Heart right ventricle (tissue), 16 donors: ENCODE measurements at regions not wholly inside any gene's neighbourhood (a gene's known extent, or its start where the extent isn't known, plus 50 kb on each side); places are given as distances from the start of the nearest gene placed in this dataset.
"Not testable (repeated sequence)": the region's sequence is repeated elsewhere in the genome, so short reads cannot be mapped to it uniquely, and the experiment has no call there.

Experiments
- ATAC-seq, 8 donors: fragments of 200-7000 bp; cut with Tn5 transposase; one replicate each; pipeline ENCODE4 v1.9.1; 2020; ENCODE audit warnings: mild to moderate bottlenecking in 8 of 8, moderate library complexity in 8 of 8, moderate number of reproducible peaks in 1 of 8
- DNase-seq, 2 donors: peaks; one replicate each; pipeline ENCODE4 v3.0.0-alpha.2; 2020
- H3K27ac ChIP-seq, 10 donors: fragments of 200-600 bp; sonication (generic) in 2 of 10; one replicate each; pipeline versions ENCODE4 v1.5.0 to v1.8.0; 2020 to 2022; ENCODE audit warnings: mild to moderate bottlenecking in 3 of 10
- H3K27me3 ChIP-seq, 7 donors: fragments of 200-600 bp; one replicate each; pipeline ENCODE4 v1.8.0; 2021 to 2022; ENCODE audit warnings: mild to moderate bottlenecking in 2 of 7
- H3K36me3 ChIP-seq, 9 donors: fragments of 200-600 bp; sonication (generic) in 1 of 9; one replicate each; pipeline versions ENCODE4 v1.5.0 to v1.8.0; 2020 to 2022; ENCODE audit warnings: mild to moderate bottlenecking in 2 of 9
- H3K4me1 ChIP-seq, 9 donors: fragments of 200-600 bp; sonication (generic) in 1 of 9; one replicate each; pipeline versions ENCODE4 v1.5.0 to v1.8.0; 2020 to 2022; ENCODE audit warnings: mild to moderate bottlenecking in 4 of 9
- H3K4me3 ChIP-seq, 10 donors: fragments of 200-600 bp; sonication (generic) in 2 of 10; one replicate each; pipeline versions ENCODE4 v1.5.0 to v1.8.0; 2020 to 2022; ENCODE audit warnings: mild to moderate bottlenecking in 7 of 10, moderate library complexity in 2 of 10
- H3K9me3 ChIP-seq, 11 donors: fragments of 200-600 bp in 10 of 11; sonication (generic) in 2 of 11; one replicate each; pipeline versions ENCODE4 v1.5.0 to v1.8.0; 2013 to 2022; ENCODE audit warnings: mild to moderate bottlenecking in 2 of 11, control low read depth in 1 of 11, moderate library complexity in 1 of 11
- WGBS, 2 donors: extraction: QIAGEN DNeasy Blood & Tissue Kit; methylation state at CpG; one replicate each; pipeline ENCODE4 v1.1.7; 2013; ENCODE audit warnings: inconsistent platforms in 1 of 2; 5-methylcytosine and 5-hydroxymethylcytosine counted together
- intact Hi-C, 10 donors: fragments of 100-400 bp; cut with DNase I; formaldehyde crosslinking; loops; one replicate each; pipeline versions ENCODE4 v1.11.1 to v1.14.2; 2022
- TF ChIP-seq, protein P1 (sequence below), 9 donors: fragments of 200-600 bp; sonication (generic) in 2 of 9; IDR thresholded peaks; one replicate each; pipeline versions ENCODE4 v1.5.0 to v1.8.0; 2021 to 2022; ENCODE audit warnings: antibody characterized with exemption in 9 of 9, mild to moderate bottlenecking in 5 of 9, moderate library complexity in 1 of 9
- donor health status: Arrhythmogenic right ventricular cardiomyopathy.
- donor health status: ischemic (EF 13 %, LVEDD 7.1; RV severe dilation, severe dysfunction).
- donor health status: healthy with polysubstance abuse.
- donor health status: DM: no; HTN: yes; CAD: no.
- donor health status: DM: no; HTN: no; CAD: no.
- donor health status: ischemic (EF 25% LVEDD 6.9; RV normal size, moderate dysfunction).
- donor health status: ischemic (EF 25% LVEDD 5.7; RV mildly dilated, moderate dysfunction).
- donor health status: healthy.
- donor health status: DM: yes; HTN: yes; CAD: no.
- donor health status: Ischemic cardiomyopathy.
- donor health status: ischemic (EF 35%, LVEDD 5.7; RV mildly dilated, moderate dysfunction).
- donor health status: nonischemic (EF 11% LVEDD 7.7; RV severe dilation, severe dysfunction).
- donor health status: DM: yes; HTN: yes; CAD: no.
- donor health status: PGD.
- donor health status: ischemic (EF 29% LVEDD 5.4; RV normal size, mild dysfunction).
- donor health status: nonischemic (EF 23%, LVEDD 6.1; RV moderate dilation, normal function).

DNA sequence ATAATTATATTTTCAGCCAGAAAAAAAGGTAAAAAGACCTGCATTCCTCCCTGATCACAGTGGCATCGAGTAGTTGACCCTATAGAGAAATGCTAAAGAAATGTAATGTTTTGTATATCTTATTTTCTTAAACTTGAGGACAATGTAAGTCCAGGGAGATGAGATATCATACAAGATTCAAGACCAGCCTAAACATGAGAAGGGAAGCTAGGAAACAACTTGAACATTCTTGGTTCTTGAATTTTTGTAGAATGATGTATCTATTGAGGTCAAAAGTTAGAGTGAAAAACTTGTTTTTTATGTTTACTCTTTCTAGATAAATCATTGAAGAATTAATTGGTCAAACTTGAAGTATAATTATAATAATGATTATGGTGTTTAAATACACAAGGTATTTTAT is 497.7 kb upstream of the TBL1XR1 start:
- H3K4me3 ChIP-seq = no peak overlapping the region
- TF ChIP-seq, protein P1, sequence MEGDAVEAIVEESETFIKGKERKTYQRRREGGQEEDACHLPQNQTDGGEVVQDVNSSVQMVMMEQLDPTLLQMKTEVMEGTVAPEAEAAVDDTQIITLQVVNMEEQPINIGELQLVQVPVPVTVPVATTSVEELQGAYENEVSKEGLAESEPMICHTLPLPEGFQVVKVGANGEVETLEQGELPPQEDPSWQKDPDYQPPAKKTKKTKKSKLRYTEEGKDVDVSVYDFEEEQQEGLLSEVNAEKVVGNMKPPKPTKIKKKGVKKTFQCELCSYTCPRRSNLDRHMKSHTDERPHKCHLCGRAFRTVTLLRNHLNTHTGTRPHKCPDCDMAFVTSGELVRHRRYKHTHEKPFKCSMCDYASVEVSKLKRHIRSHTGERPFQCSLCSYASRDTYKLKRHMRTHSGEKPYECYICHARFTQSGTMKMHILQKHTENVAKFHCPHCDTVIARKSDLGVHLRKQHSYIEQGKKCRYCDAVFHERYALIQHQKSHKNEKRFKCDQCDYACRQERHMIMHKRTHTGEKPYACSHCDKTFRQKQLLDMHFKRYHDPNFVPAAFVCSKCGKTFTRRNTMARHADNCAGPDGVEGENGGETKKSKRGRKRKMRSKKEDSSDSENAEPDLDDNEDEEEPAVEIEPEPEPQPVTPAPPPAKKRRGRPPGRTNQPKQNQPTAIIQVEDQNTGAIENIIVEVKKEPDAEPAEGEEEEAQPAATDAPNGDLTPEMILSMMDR (IDR thresholded peaks at IDR 0.05) = no peak
- DNase-seq (no peak), ATAC-seq (no peak)
- no peaks in the 10 kb centered on the region for H3K36me3 ChIP-seq
- intact Hi-C loops = no loop called here
- H3K4me1 ChIP-seq = peaks cover 0 to 19% (median 12%) of the 10 kb centered on the region in 9 donors
- H3K9me3 ChIP-seq = no peaks in the 10 kb centered on the region
- no peaks in the 10 kb centered on the region for H3K27me3 ChIP-seq
- H3K27ac ChIP-seq = peak overlapping the region in 2 of 10 donors; percentile 43 to 45
- 76 to 77% methylated on average over 1 of the region's 1 CpG for WGBS, 2 donors

DNA sequence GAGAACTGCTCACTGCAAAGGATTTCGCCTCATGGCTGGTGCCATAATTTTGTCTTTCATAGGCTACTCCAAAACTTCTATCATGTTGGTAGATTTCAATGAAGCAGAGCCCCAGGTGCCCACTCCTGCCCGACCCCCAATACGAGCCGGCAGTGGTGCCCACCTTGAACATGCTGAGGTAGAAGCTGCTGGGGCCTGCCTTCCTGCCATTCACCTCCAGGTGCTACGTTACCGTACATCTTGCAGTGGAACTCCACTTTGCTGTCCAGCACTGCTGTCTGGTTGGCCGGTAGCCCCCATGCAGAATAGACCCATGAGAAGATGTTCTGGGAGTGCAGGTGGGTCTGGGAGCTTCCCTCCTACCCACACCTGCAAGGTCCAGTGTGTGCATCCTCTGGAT is 502.8 kb upstream of the TBL1XR1 start:
- Histone ChIP-seq H3K27ac (no peak overlapping the region), H3K36me3 (no peaks in the 10 kb centered on the region), H3K4me1 (peaks cover 0 to 7% (median 0%) of the 10 kb centered on the region in 9 donors), H3K4me3 (no peak overlapping the region), H3K27me3 (no peaks in the 10 kb centered on the region), H3K9me3 (no peaks in the 10 kb centered on the region)
- DNase-seq (no peak), ATAC-seq (no peak)
- TF ChIP-seq, protein P1 (IDR thresholded peaks at IDR 0.05) = no peak
- intact Hi-C loops = no loop called here
- WGBS, 2 donors = 89 to 91% methylated on average over 7 of the region's 7 CpGs

DNA sequence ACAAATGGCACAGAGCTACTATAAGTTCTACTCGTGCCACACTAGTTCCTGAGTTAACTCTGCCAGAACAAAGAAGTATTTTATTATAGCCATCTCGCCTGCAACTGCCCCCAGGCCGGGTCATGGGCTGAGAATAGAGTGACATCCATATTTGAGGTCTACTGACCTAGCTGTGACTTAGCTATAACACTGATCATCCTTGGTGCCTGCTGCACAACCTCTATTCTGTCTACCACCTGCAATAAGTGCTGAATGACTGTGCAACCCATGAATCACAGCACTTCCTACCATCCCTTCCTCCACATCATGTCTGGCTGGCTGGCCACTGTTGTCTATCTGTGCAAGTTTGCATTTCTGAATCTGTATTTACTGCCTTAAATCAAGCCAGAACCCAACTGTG is 506.5 kb upstream of the TBL1XR1 start:
- H3K4me1 ChIP-seq = peaks cover 0 to 33% (median 13%) of the 10 kb centered on the region in 9 donors
- no peak overlapping the region for H3K27ac ChIP-seq
- TF ChIP-seq, protein P1 (IDR thresholded peaks at IDR 0.05) = no peak
- no peaks in the 10 kb centered on the region for H3K9me3 ChIP-seq
- H3K4me3 ChIP-seq = no peak overlapping the region
- H3K36me3 ChIP-seq = no peaks in the 10 kb centered on the region
- WGBS, 2 donors = 90 to 93% methylated on average over 3 of the region's 3 CpGs
- no peak for ATAC-seq
- intact Hi-C loops = no loop called here
- DNase-seq = no peak
- no peaks in the 10 kb centered on the region for H3K27me3 ChIP-seq

DNA sequence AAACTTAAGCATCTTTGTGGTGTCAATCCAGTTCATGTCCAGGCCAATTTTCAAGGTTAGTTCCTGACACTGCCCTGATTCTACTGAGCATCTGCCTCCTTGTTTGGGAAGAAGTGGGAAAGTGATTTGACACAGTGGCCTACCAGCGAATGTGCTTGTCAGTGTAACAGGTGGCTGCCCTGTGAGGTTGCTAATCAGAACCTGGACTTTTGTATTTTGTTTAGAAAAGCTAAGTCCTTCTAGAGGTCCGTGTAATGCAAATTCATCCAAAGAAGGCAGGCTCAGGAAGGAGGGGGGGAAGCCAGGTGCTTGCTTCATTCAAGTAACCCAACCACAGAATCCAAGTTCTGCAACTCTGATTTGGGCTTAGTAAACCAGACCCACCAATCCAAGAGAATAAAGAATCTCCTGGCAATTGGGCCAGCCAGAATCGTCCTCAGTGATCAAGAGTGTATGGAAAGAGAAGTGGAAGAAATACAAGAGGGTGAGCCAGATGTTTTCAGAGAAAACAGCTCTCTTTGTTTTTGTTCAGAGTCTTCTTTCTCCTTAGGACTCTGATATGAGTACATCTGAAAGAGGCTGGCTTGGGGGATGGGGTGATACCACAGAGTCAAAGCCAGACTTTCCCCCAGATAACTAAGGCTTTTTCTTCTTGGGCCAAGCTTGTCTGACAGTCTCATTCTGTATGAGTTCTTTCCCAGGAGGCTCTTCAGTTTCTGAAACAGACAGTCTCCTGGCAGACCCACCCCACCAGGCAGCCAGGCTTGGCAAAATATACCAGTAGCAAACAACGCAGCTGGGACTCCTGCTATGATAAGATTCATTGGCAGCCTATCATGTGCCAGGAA is 508.9 kb upstream of the TBL1XR1 start:
- no peaks in the 10 kb centered on the region for H3K9me3 ChIP-seq
- DNase-seq (peak; percentile 46 to 65), ATAC-seq (peak; percentile 64 to 94 (median 85))
- 53 to 58% methylated on average over 4 of the region's 4 CpGs for WGBS, 2 donors
- TF ChIP-seq, protein P1 (IDR thresholded peaks at IDR 0.05) = no peak
- peak overlapping the region in 9 of 10 donors; percentile 2 to 76 (median 61) for H3K27ac ChIP-seq
- intact Hi-C loops = loop anchor here in 1 of 10 donors (5.0 kb wide), 1 partner anchor 99 kb away; no protein-coding TSS in a partner anchor
- no peaks in the 10 kb centered on the region for H3K27me3 ChIP-seq
- H3K36me3 ChIP-seq = no peaks in the 10 kb centered on the region
- H3K4me3 ChIP-seq = no peak overlapping the region
- H3K4me1 ChIP-seq = peaks cover 0 to 33% (median 13%) of the 10 kb centered on the region in 9 donors

DNA sequence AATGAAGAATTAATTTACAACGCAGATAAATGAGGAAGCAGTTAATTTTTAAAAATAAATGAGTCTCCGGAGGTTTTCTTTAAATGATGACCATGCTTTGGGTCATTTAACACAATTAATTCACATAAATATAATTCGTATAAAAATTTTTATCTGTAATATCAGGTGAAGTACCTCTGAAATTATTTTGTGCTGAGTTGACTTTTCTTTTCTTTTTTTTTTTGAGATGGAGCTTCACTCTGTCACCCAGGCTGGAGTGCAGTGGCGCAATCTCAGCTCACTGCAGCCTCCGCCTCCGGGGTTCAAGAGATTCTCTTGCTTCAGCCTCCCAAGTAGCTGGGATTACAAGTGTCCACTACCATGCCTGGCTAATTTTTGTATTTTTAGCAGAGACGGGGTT is 512.2 kb upstream of the TBL1XR1 start:
- WGBS, 2 donors = 96 to 97% methylated on average over 7 of the region's 7 CpGs
- not testable (repeated sequence) for DNase-seq, H3K27me3 ChIP-seq, H3K27ac ChIP-seq, H3K9me3 ChIP-seq, ATAC-seq, H3K36me3 ChIP-seq, H3K4me3 ChIP-seq
- intact Hi-C loops = loop anchor here in 1 of 10 donors (5.0 kb wide), 1 partner anchor 102 kb away; no protein-coding TSS in a partner anchor
- peaks cover 0 to 41% (median 20%) of the 10 kb centered on the region in 9 donors for H3K4me1 ChIP-seq
